Left kidney (tissue), 1 donor: ENCODE measurements at regions not wholly inside any gene's neighbourhood (a gene's known extent, or its start where the extent isn't known, plus 50 kb on each side); places are given as distances from the start of the nearest gene placed in this dataset.
"Not testable (repeated sequence)": the region's sequence is repeated elsewhere in the genome, so short reads cannot be mapped to it uniquely, and the experiment has no call there.

Source experiments
- DNase-seq: peaks from one replicate; pipeline ENCODE4 v3.0.0-alpha.2; 2013

GRCh38 chr4:3648195-3648594 is 116.0 kb upstream of the LRPAP1 start:
- DNase-seq, result no peak

- no peak for DNase-seq
Observed at GRCh38 chr4:3647421-3647820, 115.2 kb upstream of the LRPAP1 start.

GRCh38 chr4:3645711-3646679 is 113.8 kb upstream of the LRPAP1 start:
- no peak for DNase-seq

- DNase-seq, result no peak
Observed at GRCh38 chr4:3644849-3645627, 112.8 kb upstream of the LRPAP1 start.

- DNase-seq, result no peak
Observed at GRCh38 chr4:3643518-3644433, 111.6 kb upstream of the LRPAP1 start.

GRCh38 chr4:3642806-3643517 is 110.7 kb upstream of the LRPAP1 start:
- no peak for DNase-seq

GRCh38 chr4:3642056-3642630 is 109.9 kb upstream of the LRPAP1 start:
- DNase-seq, result no peak

GRCh38 chr4:3641501-3641900 is 109.3 kb upstream of the LRPAP1 start:
- no peak for DNase-seq

GRCh38 chr4:3640587-3640962 is 108.4 kb upstream of the LRPAP1 start:
- DNase-seq, result no peak

GRCh38 chr4:3639613-3640586 is 107.7 kb upstream of the LRPAP1 start:
- DNase-seq, result no peak

- no peak for DNase-seq
Observed at GRCh38 chr4:3638080-3638795, 106.0 kb upstream of the LRPAP1 start.

- DNase-seq, result no peak
Observed at GRCh38 chr4:3637326-3638016, 105.2 kb upstream of the LRPAP1 start.

- no peak for DNase-seq
Observed at GRCh38 chr4:3636646-3637320, 104.6 kb upstream of the LRPAP1 start.

- not testable (repeated sequence) for DNase-seq
Observed at GRCh38 chr4:3636020-3636419, 103.8 kb upstream of the LRPAP1 start.

- DNase-seq, result no peak
Observed at GRCh38 chr4:3634894-3635820, 102.9 kb upstream of the LRPAP1 start.

- no peak for DNase-seq
Observed at GRCh38 chr4:3634281-3634857, 102.1 kb upstream of the LRPAP1 start.
